HL-60 (cell line): ENCODE measurements at regions not wholly inside any gene's neighbourhood (a gene's known extent, or its start where the extent isn't known, plus 50 kb on each side); places are given as distances from the start of the nearest gene placed in this dataset.

ENCODE experiments used
- DNase-seq, 2 experiments: peaks; one replicate each; pipeline ENCODE4 v3.0.0-alpha.2; 2010 to 2020; ENCODE audit warnings: low read depth in 1 of 2, low spot score in 1 of 2
- H3K27ac ChIP-seq: fragments of 250-450 bp; sonication (Bioruptor Pico); replicated peaks from 2 replicates; pipeline ENCODE4 v1.5.1; 2020; ENCODE audit warnings: mild to moderate bottlenecking, moderate library complexity
- H3K27me3 ChIP-seq: fragments of 250-450 bp; sonication (Bioruptor Pico); 2 replicates; pipeline ENCODE4 v1.5.1; 2021; ENCODE audit warnings: mild to moderate bottlenecking, moderate library complexity; ENCODE audit not compliant: insufficient read depth, poor library complexity, severe bottlenecking
- H3K4me3 ChIP-seq: replicated peaks from 2 replicates; pipeline ENCODE4 v1.5.1; 2011; ENCODE audit warnings: mild to moderate bottlenecking, control low read depth, low read length; ENCODE audit not compliant: insufficient read depth
- GABPA ChIP-seq: IDR thresholded peaks from 2 replicates; pipeline ENCODE4 v1.6.1; 2012; ENCODE audit warnings: low read depth
- POLR2AphosphoS5 ChIP-seq: IDR thresholded peaks from 2 replicates; pipeline ENCODE4 v1.6.1; 2012; ENCODE audit warnings: low read depth
- SPI1 ChIP-seq: IDR thresholded peaks from 2 replicates; pipeline ENCODE4 v1.6.1; 2012; ENCODE audit warnings: low read depth, mild to moderate bottlenecking, borderline replicate concordance
- TF ChIP-seq, protein P1 (sequence below): IDR thresholded peaks from 2 replicates; pipeline ENCODE4 v1.6.1; 2012; ENCODE audit warnings: low read depth; ENCODE audit not compliant: insufficient replicate concordance
- TF ChIP-seq, protein P2 (sequence below): IDR thresholded peaks from one replicate; pipeline ENCODE4 v1.5.1; 2011; ENCODE audit warnings: low read length, control low read depth, inconsistent platforms; ENCODE audit not compliant: insufficient read depth

DNA sequence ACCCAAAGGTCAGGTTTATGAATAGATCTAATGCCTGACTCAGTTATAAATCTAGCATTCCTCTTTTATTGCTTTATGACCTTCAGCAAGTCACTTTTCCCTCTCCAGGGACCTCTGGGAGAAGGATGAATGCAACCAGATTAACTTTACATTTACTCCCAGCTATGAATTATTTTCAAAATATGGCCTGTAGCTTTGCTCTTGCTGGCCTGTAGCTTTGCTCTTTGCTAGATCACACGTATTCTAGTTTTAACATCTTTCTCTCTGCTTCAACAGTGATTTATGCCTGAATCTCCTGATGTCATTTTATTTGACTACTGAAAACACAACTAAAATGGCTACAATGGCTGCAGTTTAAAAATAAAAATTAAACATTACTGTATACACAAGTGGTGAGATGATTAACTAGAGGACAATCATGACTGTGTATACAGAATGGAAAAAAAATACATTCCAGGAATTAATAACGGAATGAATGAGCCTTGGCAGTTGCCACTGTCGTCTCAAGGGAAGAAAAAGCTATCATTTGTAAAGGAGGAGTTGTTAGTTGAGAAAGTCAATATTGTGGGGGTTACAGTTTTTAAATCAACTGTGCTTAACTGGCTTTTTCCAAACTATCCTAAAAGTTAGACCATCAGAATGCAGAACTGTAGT, 434.5 kb upstream of the GOT2 start:
- DNase-seq = no peak
- Histone ChIP-seq H3K27ac (no peak overlapping the region), H3K27me3 (peaks cover 2% of the 10 kb centered on the region), H3K4me3 (no peak overlapping the region)
- TF ChIP-seq SPI1 = no peak
- no peak for TF ChIP-seq GABPA
- TF ChIP-seq, protein P1, sequence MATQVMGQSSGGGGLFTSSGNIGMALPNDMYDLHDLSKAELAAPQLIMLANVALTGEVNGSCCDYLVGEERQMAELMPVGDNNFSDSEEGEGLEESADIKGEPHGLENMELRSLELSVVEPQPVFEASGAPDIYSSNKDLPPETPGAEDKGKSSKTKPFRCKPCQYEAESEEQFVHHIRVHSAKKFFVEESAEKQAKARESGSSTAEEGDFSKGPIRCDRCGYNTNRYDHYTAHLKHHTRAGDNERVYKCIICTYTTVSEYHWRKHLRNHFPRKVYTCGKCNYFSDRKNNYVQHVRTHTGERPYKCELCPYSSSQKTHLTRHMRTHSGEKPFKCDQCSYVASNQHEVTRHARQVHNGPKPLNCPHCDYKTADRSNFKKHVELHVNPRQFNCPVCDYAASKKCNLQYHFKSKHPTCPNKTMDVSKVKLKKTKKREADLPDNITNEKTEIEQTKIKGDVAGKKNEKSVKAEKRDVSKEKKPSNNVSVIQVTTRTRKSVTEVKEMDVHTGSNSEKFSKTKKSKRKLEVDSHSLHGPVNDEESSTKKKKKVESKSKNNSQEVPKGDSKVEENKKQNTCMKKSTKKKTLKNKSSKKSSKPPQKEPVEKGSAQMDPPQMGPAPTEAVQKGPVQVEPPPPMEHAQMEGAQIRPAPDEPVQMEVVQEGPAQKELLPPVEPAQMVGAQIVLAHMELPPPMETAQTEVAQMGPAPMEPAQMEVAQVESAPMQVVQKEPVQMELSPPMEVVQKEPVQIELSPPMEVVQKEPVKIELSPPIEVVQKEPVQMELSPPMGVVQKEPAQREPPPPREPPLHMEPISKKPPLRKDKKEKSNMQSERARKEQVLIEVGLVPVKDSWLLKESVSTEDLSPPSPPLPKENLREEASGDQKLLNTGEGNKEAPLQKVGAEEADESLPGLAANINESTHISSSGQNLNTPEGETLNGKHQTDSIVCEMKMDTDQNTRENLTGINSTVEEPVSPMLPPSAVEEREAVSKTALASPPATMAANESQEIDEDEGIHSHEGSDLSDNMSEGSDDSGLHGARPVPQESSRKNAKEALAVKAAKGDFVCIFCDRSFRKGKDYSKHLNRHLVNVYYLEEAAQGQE = no peak
- TF ChIP-seq, protein P2, sequence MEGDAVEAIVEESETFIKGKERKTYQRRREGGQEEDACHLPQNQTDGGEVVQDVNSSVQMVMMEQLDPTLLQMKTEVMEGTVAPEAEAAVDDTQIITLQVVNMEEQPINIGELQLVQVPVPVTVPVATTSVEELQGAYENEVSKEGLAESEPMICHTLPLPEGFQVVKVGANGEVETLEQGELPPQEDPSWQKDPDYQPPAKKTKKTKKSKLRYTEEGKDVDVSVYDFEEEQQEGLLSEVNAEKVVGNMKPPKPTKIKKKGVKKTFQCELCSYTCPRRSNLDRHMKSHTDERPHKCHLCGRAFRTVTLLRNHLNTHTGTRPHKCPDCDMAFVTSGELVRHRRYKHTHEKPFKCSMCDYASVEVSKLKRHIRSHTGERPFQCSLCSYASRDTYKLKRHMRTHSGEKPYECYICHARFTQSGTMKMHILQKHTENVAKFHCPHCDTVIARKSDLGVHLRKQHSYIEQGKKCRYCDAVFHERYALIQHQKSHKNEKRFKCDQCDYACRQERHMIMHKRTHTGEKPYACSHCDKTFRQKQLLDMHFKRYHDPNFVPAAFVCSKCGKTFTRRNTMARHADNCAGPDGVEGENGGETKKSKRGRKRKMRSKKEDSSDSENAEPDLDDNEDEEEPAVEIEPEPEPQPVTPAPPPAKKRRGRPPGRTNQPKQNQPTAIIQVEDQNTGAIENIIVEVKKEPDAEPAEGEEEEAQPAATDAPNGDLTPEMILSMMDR = no peak

DNA sequence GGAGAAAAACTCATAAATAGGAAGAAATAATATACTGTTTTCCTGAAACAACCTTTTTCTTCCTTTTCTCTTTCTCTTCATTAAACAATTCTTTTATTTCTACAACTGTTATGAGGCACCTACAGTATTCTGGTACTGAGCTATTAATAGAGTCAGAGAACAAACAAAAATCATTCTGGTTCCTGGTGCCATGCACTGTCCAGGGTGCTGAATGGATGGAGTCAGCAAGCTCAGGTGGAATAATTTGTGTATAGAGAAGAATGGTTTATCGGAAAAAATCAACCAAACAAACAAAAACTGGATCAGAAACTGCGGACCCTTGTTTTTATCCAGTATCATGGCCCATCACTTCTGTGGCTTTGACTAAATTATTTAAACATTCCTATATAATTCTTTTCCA, 430.3 kb upstream of the GOT2 start:
- Histone ChIP-seq H3K27ac (no peak overlapping the region), H3K27me3 (no peaks in the 10 kb centered on the region), H3K4me3 (no peak overlapping the region)
- no peak for DNase-seq
- TF ChIP-seq, protein P1 = peak; percentile 96
- no peak for TF ChIP-seq GABPA

DNA sequence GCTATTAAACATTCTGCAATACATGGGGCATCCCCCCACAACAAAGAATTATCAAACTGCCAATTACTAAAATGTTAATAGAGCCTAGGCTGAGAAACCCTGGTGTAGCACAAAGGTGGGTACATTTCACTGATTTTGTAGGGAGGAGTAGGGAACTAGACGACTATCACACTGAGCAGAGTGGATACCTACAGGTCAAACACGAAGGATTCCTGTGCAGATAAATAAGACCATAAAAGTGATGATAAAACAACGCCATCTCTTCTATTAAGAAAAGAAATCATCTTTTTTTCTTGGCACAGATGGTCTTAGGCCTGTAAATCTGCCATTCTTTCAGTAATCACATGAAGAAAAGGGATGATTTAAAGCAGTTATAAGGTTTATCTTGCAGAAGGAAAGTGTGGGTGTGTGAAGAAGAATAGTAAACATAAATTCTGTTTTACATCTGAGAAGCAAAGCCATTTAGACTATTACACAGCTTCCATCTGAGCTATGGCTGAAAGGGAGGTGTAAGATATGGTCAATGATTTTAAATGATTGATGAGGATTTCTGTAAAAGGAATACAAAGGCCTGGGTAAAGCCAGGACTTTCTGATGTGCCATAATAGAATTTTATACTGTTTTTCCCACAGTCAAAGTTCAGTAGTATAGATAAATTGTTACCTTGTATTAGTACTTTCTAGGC, 429.4 kb upstream of the GOT2 start:
- no peak for DNase-seq
- no peaks in the 10 kb centered on the region for H3K27me3 ChIP-seq
- no peak overlapping the region for H3K27ac ChIP-seq
- TF ChIP-seq GABPA (no peak), SPI1 (no peak), POLR2AphosphoS5 (no peak)
- TF ChIP-seq, protein P1 = no peak
- TF ChIP-seq, protein P2 = no peak
- H3K4me3 ChIP-seq = no peak overlapping the region
